ENCODE measurements at regions not wholly inside any gene's neighbourhood (a gene's known extent, or its start where the extent isn't known, plus 50 kb on each side); places are given as distances from the start of the nearest gene placed in this dataset.

- no peak for DNase-seq
Observed at GRCh38 chr11:115709297-115709696, 205.1 kb upstream of the CADM1 start.

DNA sequence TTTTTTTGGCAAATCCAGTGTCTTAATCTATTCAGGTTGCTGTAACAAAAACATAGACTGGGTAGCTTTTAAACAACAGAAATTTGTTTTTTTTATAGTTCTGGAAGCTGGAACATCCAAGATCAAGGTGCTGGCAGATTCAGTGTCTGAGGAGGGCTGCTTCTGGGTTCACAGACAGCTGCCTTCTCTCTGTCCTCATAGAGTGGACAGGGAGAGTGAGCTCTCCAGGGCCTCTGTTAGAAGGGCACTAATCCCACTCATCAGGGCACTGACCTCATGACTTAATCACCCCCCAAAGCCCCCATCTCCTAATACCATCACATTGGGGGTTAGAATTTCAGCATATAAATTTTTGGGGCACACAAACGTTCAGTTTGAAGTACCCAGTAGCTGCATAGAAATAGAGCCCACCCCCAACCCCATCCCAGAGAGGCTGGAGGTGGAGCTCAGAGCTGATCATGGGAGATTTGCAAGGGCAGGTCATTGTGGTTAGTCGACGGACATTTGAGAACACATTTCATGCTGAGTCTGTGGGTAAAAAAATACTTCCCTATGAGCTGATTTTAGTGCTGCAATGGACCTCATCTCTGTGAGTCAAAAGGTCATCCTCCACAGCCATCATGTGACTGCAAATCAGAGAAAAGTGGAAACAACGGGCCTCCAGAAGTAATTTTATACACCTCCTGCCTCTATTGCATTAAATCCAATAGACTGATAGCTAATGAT, 203.1 kb upstream of the CADM1 start:
- DNase-seq = no peak

GRCh38 chr11:115706626-115707135, 202.5 kb upstream of the CADM1 start:
- DNase-seq = peak; percentile 36

DNA sequence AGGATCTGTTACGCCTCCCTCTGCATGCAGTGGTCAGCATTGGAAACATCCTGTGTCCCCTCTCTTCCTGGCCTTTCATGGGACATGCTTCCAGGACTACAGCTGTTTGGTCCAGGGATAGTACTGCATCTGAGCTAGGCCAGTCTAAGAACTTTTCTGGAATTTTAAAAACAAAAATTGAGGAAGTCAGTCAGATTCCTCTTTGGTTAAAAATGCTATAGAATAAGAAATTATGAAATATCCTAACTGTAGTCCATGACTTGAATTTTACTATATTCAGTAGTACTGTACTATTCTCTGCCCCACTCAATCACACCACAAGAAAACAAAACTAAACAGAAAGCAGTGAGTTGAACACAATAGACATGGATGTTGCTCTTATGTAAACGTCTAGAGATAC, 201.0 kb upstream of the CADM1 start:
- no peak for DNase-seq

DNA sequence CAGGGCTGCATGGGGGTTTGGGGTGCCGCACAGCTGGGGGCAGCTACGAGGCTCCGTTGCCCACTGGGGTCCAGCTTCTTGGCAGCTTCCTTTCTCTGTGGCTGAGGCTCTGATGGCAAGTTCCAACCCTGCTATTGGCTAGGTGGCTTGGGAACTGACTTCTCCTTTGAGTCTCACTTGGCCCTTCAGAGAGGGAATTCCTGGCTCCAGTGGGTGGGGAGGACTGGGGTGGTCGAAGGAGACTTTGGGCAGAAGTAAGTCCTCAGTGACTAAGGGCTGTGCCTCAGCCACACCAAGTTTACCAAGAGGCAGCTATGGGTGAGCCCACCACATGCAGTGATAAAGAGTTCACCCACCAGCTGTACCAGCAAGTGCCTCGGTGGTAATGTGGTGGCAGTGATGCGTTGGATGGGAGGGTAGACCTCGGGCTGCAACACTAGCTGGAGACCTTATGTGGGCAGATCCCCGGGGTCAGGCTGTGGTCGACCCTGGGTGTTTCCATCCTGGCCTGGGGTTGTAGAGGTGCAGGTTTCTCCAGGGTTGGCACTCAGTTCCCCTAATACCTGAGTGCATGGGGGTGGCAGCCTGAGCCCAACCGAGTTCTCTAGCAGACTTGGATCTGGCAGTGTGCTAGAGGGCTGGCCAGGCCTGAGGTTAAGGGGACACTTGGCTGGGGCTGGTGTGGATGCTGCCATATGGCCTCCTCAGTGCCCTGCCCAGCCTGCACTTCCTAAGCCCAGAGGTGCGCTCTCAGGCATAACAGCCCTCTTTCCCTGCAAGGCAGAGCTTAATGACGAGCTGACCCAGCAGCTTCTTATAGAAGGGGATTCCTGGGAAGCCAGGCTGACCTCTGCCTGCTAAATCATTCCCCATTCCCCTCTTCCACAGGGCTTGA, 197.0 kb upstream of the CADM1 start:
- no peak for DNase-seq

DNA sequence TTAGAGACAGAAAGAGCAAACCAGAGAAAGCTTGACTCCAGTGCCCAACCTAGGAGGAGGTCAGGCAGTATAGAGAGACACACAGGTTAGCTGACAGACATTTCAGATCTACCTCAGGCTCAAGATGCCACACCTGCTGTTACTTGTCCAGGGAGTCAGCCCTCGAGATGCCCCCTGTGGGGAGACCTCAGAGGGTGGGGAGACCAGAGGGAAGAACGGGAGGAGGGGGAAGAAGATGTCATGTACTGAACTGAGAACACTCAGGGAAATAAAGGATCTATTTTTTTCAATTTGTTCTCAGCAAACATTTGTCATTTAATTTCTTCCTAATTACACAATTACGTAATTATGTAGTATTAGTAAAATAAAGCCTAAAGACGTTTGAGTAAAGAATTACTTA, 196.3 kb upstream of the CADM1 start:
- DNase-seq = no peak

GRCh38 chr11:115699733-115700132, 195.5 kb upstream of the CADM1 start:
- peak; percentile 86 for DNase-seq

DNA sequence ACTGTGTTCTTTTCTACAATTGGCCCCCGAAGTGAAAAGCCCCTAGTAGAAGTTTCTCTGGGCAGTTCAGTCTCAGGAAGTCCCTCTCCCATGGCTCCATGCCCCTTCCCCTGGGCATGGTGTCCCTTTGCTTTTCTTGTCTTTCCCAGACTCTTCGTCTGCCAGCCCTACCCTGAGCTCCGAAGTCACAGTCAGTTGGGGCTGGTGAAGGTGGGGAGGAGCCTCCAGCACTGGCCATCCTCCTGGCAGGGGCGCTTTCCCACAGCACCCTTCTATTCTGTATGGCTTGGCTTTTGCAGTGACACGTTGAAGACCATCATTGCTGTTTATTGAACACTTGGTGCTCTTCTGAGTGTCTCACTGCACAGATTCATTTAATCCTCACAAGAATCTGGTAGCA, 195.1 kb upstream of the CADM1 start:
- no peak for DNase-seq

DNA sequence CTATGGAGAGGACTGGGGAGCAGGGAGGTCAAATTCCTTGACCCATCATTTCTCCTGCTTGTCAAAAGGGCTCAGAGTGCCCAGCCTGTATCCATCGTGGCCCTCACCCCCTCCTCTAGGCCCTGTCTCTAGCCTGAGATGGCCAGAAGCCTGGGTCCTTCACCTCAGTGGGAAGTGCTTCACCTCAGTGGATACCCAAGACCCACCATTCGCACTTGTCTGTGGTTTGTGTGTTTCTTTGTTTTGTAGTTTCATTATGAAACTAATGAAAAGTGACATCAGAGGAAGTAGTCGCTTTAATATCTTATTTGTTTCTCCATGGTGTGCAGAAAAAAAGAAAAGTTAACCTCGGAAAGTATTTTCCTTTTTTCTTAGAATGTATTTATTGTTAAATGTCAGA, 194.0 kb upstream of the CADM1 start:
- DNase-seq = no peak

DNA sequence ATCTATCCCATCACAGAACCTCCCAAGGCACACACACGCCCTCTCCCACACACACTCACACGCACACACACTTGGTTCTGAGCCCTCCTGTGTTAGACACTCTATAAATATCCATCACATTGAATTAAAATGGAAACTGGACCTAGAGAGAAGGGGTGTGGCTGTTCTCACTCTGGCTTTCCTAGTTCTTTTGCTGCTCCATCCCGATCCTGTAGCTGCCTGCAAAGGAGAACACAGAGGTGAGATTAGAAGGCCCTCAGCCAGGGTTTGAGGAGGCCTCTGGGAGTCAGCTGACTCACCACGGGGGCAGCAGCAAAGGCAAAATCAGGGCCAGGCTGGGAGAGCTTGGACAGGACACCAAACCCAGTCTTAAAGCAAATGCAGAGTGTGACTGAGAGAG, 192.3 kb upstream of the CADM1 start:
- DNase-seq = peak; percentile 43

GRCh38 chr11:115695677-115696364, 191.6 kb upstream of the CADM1 start:
- DNase-seq = no peak

DNA sequence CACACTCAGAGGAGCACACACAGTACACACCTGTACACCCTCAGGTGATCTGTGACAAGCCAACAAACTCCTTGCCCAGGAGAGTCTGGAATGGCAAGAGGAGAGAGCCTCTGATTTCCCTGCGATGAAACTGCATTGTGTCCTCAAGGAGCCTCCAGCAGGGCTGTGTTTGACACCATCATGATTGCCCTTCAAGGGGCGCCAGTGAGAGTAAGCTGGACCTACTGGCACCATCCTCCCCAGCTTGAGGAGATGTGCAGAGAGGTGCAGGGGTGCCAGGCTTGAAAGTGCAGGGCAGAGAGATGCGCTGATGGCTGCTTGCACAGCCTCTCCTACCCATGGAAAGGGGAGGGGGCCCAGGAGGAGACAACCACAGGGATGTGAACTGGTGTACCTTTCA, 188.8 kb upstream of the CADM1 start:
- no peak for DNase-seq

DNA sequence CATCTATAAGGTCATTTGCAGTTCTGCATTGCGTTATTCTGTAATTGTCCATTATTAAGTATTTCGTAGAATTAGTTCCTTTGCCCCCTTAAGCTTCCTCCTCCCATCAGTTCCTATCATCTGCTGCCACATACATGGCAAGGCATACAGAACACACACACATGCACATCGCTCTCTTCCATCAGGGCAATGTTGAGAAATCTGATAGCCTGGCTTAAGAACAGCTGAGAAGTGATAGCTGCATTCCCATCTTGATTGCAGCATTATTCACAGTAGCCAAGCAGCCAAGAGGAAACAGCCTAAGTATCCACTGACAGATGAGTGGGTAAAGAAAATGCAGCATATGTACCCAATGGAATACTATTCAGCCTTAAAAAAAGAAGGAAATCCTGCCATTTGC, 186.8 kb upstream of the CADM1 start:
- no peak for DNase-seq

- no peak for DNase-seq
Observed at GRCh38 chr11:115687934-115688333, 183.7 kb upstream of the CADM1 start.

- peak; percentile 56 for DNase-seq
Observed at GRCh38 chr11:115684699-115685098, 180.5 kb upstream of the CADM1 start.

DNA sequence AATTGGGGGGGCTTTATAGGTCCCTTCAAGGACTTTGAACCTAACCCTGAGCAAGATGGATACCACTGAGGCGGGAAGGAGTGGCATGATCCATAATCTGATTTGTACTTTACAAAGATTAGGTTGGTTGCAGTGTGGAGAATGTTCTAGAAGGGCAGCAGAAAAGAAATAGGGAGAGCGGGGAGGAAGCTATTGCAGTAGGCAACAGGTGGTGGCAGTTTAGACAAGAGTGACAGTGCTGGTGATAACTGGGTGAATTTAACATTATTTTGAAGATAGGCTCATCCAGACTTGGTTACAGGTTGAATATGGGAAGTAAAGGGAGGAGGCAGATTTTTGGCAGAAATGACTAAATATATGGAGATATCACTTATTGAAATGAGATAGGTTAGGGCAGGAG, 179.9 kb upstream of the CADM1 start:
- DNase-seq = no peak

DNA sequence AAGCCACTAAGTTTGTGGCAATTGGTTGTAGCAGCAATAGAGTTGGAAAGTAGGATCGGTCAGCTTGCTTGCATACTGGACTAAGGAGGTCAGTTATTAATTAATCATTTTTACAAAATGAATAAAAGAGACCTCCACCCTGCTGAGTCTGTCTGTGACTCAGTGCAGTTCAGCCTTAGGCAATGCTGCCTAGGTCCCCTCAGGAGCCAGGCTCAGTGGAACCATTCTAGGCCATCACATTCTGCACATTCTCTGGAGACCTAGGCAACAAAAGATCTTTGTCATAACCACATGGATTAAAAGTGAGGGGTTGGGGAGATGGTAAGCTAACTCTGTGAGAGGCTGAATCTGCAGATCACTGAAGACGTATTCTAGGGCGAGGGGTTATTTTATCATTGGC, 178.7 kb upstream of the CADM1 start:
- DNase-seq = no peak

- DNase-seq = no peak
Observed at GRCh38 chr11:115682101-115682500, 177.9 kb upstream of the CADM1 start.

GRCh38 chr11:115679945-115680344, 175.7 kb upstream of the CADM1 start:
- no peak for DNase-seq

DNA sequence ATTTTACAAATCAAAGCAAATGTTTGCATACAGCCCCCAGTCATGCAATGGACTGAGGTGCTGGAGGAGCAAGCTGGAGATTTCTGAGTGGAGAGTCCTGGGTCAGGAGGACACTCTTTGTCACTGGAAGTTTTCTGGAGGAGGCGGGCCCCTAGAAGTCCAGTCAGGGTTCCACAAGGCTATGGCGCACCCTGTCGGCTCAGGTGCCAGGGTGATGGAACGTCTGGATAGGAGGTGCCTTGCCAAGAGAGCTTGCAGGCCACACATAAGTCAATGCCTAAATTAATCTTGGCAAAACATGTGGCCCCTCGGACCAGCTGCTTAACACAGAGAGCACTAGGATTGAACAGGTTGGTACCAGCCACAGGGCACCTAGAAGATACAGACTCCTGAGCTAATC, 174.7 kb upstream of the CADM1 start:
- no peak for DNase-seq

DNA sequence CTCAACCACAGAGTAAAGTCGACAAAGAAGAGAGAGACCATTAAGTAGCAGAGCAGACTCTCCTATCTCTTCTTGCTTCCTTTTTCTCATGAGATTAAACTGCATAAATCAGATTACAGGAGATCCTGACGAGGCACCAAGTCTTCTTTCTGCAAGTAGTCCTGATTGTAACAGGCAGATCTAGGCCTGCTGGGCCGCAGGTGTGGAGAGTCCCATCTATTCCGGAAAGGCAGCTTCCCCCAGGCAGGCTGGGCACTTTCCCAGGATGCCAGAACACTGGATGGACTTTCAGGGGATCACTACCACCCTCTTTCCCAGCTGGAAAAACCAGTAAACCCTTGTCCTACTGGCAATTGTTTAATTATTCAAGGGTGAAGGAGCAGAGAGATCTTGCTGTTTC, 173.0 kb upstream of the CADM1 start:
- no peak for DNase-seq

- DNase-seq = no peak
Observed at GRCh38 chr11:115676768-115677167, 172.6 kb upstream of the CADM1 start.

- DNase-seq = no peak
Observed at GRCh38 chr11:115676206-115676605, 172.0 kb upstream of the CADM1 start.
